IPS-20b (cell line): ENCODE measurements at regions not wholly inside any gene's neighbourhood (a gene's known extent, or its start where the extent isn't known, plus 50 kb on each side); places are given as distances from the start of the nearest gene placed in this dataset.

Experiments used
- H3K27ac ChIP-seq: one replicate; pipeline ENCODE4 v1.5.1; 2013; ENCODE audit warnings: low read length
- H3K27me3 ChIP-seq: 2 replicates; pipeline ENCODE4 v1.6.1; 2013; ENCODE audit warnings: mild to moderate bottlenecking, low read length, inconsistent platforms; ENCODE audit not compliant: insufficient read depth
- H3K36me3 ChIP-seq: 2 replicates; pipeline ENCODE4 v1.6.1; 2013; ENCODE audit warnings: low read depth, mild to moderate bottlenecking, inconsistent platforms, low read length, moderate library complexity; ENCODE audit not compliant: insufficient read depth
- H3K4me1 ChIP-seq: 2 replicates; pipeline ENCODE4 v1.6.1; 2013; ENCODE audit warnings: mild to moderate bottlenecking, control low read depth, inconsistent platforms, low read length, moderate library complexity; ENCODE audit not compliant: insufficient read depth
- H3K4me3 ChIP-seq: 2 replicates; pipeline ENCODE4 v1.5.1; 2013; ENCODE audit warnings: mild to moderate bottlenecking, low read length, inconsistent platforms
- H3K9ac ChIP-seq: 2 replicates; pipeline ENCODE4 v1.6.1; 2013; ENCODE audit warnings: low read depth, mild to moderate bottlenecking, inconsistent platforms, low read length, moderate library complexity
- H3K9me3 ChIP-seq: 2 replicates; pipeline ENCODE4 v1.6.1; 2013; ENCODE audit warnings: mild to moderate bottlenecking, low read depth, low read length, inconsistent platforms; ENCODE audit not compliant: insufficient read depth

DNA sequence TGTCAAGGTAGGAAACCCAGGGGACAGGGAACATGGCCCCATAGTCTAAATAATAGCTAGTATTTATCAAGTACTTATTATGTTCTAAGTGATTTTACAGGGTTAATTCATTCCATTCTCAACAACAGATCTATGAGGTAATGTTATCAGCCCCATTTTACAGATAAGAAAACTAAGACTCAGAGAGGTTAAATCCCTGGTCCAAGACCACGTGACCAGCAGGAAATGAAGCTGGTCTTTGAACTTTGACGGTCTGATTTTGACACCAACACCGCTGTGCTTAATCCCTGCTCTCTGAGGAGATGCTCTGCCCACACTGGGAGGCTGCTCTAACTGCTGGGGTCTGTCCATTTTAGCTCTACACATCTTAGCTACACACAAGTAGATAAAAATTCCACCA is 253.5 kb downstream of the SPTSSA start:
- H3K36me3 ChIP-seq: no peaks in the 10 kb centered on the region
- H3K9ac ChIP-seq: no peak overlapping the region
- no peak overlapping the region for H3K27ac ChIP-seq
- H3K9me3 ChIP-seq: no peaks in the 10 kb centered on the region
- H3K4me1 ChIP-seq: no peaks in the 10 kb centered on the region
- no peaks in the 10 kb centered on the region for H3K27me3 ChIP-seq
- no peak overlapping the region for H3K4me3 ChIP-seq

GRCh38 chr14:34205799-34206198 is 254.9 kb upstream of the EGLN3 start:
- H3K9ac ChIP-seq: no peak overlapping the region
- H3K4me1 ChIP-seq: no peaks in the 10 kb centered on the region

GRCh38 chr14:34204774-34205173 is 253.9 kb upstream of the EGLN3 start:
- H3K4me1 ChIP-seq: no peaks in the 10 kb centered on the region
- no peaks in the 10 kb centered on the region for H3K36me3 ChIP-seq
- no peaks in the 10 kb centered on the region for H3K9me3 ChIP-seq
- H3K27ac ChIP-seq: no peak overlapping the region
- H3K27me3 ChIP-seq: no peaks in the 10 kb centered on the region
- H3K9ac ChIP-seq: no peak overlapping the region
- H3K4me3 ChIP-seq: no peak overlapping the region

More at GRCh38 chr14:34205799-34206198, 254.9 kb upstream of the EGLN3 start:
- H3K36me3 ChIP-seq: no peaks in the 10 kb centered on the region
- no peaks in the 10 kb centered on the region for H3K9me3 ChIP-seq
- H3K4me3 ChIP-seq: no peak overlapping the region
- no peaks in the 10 kb centered on the region for H3K27me3 ChIP-seq
- no peak overlapping the region for H3K27ac ChIP-seq

- Histone ChIP-seq H3K27ac (no peak overlapping the region), H3K9me3 (no peaks in the 10 kb centered on the region; the same call in 1 of the 2 replicates), H3K4me3 (no peak overlapping the region), H3K36me3 (no peaks in the 10 kb centered on the region), H3K4me1 (no peaks in the 10 kb centered on the region), H3K27me3 (no peaks in the 10 kb centered on the region), H3K9ac (no peak overlapping the region)
Observed at GRCh38 chr14:34203251-34203722, 252.4 kb upstream of the EGLN3 start.

DNA sequence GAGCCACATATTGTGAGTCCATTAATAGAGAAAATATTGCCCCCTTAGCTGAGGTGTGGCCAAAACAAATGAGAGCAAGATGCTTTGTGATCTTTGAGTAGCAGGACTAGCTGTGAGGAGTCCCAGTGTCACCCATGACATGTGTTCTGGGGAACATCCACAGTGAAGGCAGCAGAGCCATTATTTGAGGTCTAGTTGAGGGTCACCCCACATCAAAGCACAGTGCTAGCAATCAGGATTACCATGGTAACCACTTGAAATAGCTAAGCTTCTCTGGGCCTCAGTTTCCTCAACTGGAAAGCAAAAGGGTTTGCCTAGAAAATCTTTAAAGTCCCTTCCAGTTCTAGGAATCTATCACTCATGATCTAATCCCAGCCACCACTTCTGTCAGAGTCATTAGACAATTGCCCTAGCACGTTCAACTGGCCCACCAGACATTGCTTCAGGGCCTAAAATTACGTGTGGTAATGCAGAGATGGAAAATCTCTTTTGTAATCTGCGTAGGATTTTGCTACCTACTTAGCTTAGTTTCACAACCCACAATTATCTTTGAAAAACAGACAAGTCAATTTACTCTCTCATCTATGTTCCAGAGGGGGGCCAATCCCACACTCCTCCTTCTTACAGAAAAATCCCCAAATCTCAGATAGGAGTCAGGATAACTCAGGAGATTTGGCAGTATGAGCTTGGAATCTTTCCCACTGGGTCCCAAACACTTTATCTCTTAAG is 251.2 kb upstream of the EGLN3 start:
- Histone ChIP-seq H3K27me3 (no peaks in the 10 kb centered on the region), H3K36me3 (no peaks in the 10 kb centered on the region), H3K9ac (no peak overlapping the region)

GRCh38 chr14:34199585-34199984 is 248.7 kb upstream of the EGLN3 start:
- Histone ChIP-seq H3K9me3 (no peaks in the 10 kb centered on the region; the same call in 1 of the 2 replicates), H3K4me3 (no peak overlapping the region), H3K9ac (no peak overlapping the region), H3K27ac (no peak overlapping the region), H3K4me1 (no peaks in the 10 kb centered on the region), H3K27me3 (no peaks in the 10 kb centered on the region), H3K36me3 (no peaks in the 10 kb centered on the region)

More for the DNA sequence above, 251.2 kb upstream of the EGLN3 start:
- Histone ChIP-seq H3K4me1 (no peaks in the 10 kb centered on the region), H3K9me3 (no peaks in the 10 kb centered on the region; the same call in 1 of the 2 replicates), H3K4me3 (no peak overlapping the region), H3K27ac (no peak overlapping the region)

GRCh38 chr14:34198096-34198495 is 247.2 kb upstream of the EGLN3 start:
- no peaks in the 10 kb centered on the region for H3K36me3 ChIP-seq
- no peak overlapping the region for H3K9ac ChIP-seq
- no peaks in the 10 kb centered on the region for H3K4me1 ChIP-seq
- no peaks in the 10 kb centered on the region for H3K27me3 ChIP-seq
- H3K27ac ChIP-seq: no peak overlapping the region
- no peaks in the 10 kb centered on the region; the same call in 1 of the 2 replicates for H3K9me3 ChIP-seq
- H3K4me3 ChIP-seq: no peak overlapping the region

DNA sequence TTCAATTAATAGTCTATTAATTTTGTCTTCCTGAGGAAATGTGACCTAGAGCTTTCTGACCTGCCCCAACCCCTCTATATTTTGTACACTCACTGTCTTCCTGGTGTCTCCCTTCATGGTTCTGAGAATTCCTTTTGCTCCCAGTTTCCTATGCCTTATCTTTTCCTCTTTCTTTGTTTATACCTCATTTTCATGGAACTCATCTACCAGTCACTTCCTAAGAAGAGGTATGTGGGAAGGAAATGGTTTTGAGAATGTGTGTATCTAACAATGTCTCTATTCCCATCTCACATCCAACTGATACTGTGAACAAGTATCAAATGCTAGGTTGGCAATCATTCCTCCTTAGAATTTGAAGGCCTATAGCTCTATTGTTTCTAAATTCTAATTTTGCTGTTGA is 245.1 kb upstream of the EGLN3 start:
- H3K27ac ChIP-seq: no peak overlapping the region
- no peaks in the 10 kb centered on the region for H3K27me3 ChIP-seq
- H3K36me3 ChIP-seq: no peaks in the 10 kb centered on the region
- no peak overlapping the region for H3K9ac ChIP-seq
- no peaks in the 10 kb centered on the region; the same call in 1 of the 2 replicates for H3K9me3 ChIP-seq
- H3K4me1 ChIP-seq: no peaks in the 10 kb centered on the region
- H3K4me3 ChIP-seq: no peak overlapping the region

DNA sequence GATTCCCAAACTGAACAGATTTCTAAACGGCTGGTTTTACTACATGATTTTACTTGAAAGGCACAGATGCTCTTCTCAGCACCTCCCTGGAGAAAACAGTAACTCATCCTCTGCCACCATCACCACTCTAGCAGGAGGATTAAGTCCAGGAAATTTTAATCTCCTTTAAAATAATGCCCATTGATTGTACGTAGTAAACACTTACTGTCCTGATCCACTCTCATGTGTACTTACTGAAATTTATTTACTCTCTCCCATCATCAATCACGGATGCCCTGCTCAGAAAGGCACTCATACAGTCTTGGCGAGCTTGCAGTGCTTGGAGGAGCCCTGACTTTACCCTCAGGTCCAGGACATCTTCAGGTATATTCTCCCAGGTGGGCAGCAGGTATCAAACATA is 239.8 kb upstream of the EGLN3 start:
- H3K9me3 ChIP-seq: no peaks in the 10 kb centered on the region
- H3K36me3 ChIP-seq: no peaks in the 10 kb centered on the region
- no peaks in the 10 kb centered on the region for H3K27me3 ChIP-seq
- H3K4me1 ChIP-seq: no peaks in the 10 kb centered on the region
- no peak overlapping the region for H3K27ac ChIP-seq
- H3K9ac ChIP-seq: no peak overlapping the region
- H3K4me3 ChIP-seq: no peak overlapping the region

- no peaks in the 10 kb centered on the region for H3K27me3 ChIP-seq
- no peaks in the 10 kb centered on the region for H3K36me3 ChIP-seq
- no peak overlapping the region for H3K9ac ChIP-seq
- H3K4me1 ChIP-seq: no peaks in the 10 kb centered on the region
- no peak overlapping the region for H3K27ac ChIP-seq
- no peak overlapping the region for H3K4me3 ChIP-seq
- H3K9me3 ChIP-seq: no peaks in the 10 kb centered on the region
Observed at GRCh38 chr14:34189866-34190265, 239.0 kb upstream of the EGLN3 start.

DNA sequence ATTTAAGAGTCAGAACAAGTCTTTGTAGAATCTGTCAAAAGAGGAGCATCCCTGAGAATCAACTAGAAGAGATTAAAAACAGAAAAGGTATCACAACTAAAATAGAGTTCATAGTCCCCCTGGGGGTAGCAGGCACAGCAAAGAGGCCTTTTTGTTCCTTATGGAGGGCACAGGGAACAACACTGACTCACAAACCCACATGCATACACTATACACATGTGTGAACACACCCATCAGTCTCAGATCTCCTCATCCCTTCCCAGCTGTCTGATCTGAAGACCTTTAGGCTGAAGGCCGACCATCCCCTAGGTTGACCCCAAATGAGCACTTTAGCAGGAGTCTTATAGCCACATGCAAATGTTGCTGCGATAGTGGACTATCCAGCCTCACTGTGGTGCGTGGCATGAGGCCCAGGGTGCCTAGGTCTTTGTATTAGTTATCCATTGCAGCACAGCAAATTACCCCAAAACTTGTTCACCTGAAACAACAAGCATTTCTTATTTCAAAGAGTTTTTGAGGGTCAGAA is 236.7 kb upstream of the EGLN3 start:
- Histone ChIP-seq H3K9ac (no peak overlapping the region), H3K36me3 (no peaks in the 10 kb centered on the region), H3K4me3 (no peak overlapping the region), H3K27ac (no peak overlapping the region), H3K27me3 (no peaks in the 10 kb centered on the region), H3K4me1 (no peaks in the 10 kb centered on the region), H3K9me3 (no peaks in the 10 kb centered on the region)

GRCh38 chr14:34187061-34187460 is 236.2 kb upstream of the EGLN3 start:
- Histone ChIP-seq H3K27me3 (no peaks in the 10 kb centered on the region), H3K9ac (no peak overlapping the region), H3K4me3 (no peak overlapping the region), H3K4me1 (no peaks in the 10 kb centered on the region), H3K27ac (no peak overlapping the region), H3K36me3 (no peaks in the 10 kb centered on the region), H3K9me3 (no peaks in the 10 kb centered on the region)
